HL-60 (cell line): ENCODE measurements at regions not wholly inside any gene's neighbourhood (a gene's known extent, or its start where the extent isn't known, plus 50 kb on each side); places are given as distances from the start of the nearest gene placed in this dataset.

Experiments used
- DNase-seq, 2 experiments: peaks; one replicate each; pipeline ENCODE4 v3.0.0-alpha.2; 2010 to 2020; ENCODE audit warnings: low read depth in 1 of 2, low spot score in 1 of 2
- H3K27ac ChIP-seq: fragments of 250-450 bp; sonication (Bioruptor Pico); replicated peaks from 2 replicates; pipeline ENCODE4 v1.5.1; 2020; ENCODE audit warnings: mild to moderate bottlenecking, moderate library complexity
- H3K27me3 ChIP-seq: fragments of 250-450 bp; sonication (Bioruptor Pico); 2 replicates; pipeline ENCODE4 v1.5.1; 2021; ENCODE audit warnings: mild to moderate bottlenecking, moderate library complexity; ENCODE audit not compliant: insufficient read depth, poor library complexity, severe bottlenecking
- H3K4me3 ChIP-seq: replicated peaks from 2 replicates; pipeline ENCODE4 v1.5.1; 2011; ENCODE audit warnings: mild to moderate bottlenecking, control low read depth, low read length; ENCODE audit not compliant: insufficient read depth
- GABPA ChIP-seq: IDR thresholded peaks from 2 replicates; pipeline ENCODE4 v1.6.1; 2012; ENCODE audit warnings: low read depth
- POLR2AphosphoS5 ChIP-seq: IDR thresholded peaks from 2 replicates; pipeline ENCODE4 v1.6.1; 2012; ENCODE audit warnings: low read depth
- REST ChIP-seq: IDR thresholded peaks from 2 replicates; pipeline ENCODE4 v1.6.1; 2012; ENCODE audit warnings: low read depth; ENCODE audit not compliant: insufficient replicate concordance
- SPI1 ChIP-seq: IDR thresholded peaks from 2 replicates; pipeline ENCODE4 v1.6.1; 2012; ENCODE audit warnings: low read depth, mild to moderate bottlenecking, borderline replicate concordance
- TF ChIP-seq, protein P1 (sequence below): IDR thresholded peaks from one replicate; pipeline ENCODE4 v1.5.1; 2011; ENCODE audit warnings: low read length, control low read depth, inconsistent platforms; ENCODE audit not compliant: insufficient read depth

DNA sequence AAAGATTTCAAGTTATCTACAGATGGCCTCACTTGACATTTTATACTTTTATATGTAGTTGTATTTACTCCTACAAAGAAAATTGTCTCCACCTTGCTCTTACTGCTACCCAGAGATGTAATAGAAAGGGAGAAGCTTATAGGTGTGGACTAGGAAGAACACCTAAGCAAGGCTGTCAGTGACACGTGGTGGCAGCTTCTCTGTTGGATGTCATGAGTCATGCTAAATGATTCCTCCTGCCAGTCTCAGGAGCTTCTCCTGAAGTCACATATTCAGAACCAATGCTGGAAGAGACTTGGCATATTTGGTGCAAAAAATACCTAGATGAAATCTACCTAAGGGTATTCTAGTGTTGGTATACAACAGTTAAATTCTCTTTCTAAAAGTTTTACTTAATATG lies 184.7 kb downstream of the LRRC3B start:
- Histone ChIP-seq H3K27ac (no peak overlapping the region), H3K4me3 (no peak overlapping the region), H3K27me3 (no peaks in the 10 kb centered on the region)
- DNase-seq = no peak
- no peak for TF ChIP-seq GABPA
- TF ChIP-seq REST = no peak
- TF ChIP-seq, protein P1, sequence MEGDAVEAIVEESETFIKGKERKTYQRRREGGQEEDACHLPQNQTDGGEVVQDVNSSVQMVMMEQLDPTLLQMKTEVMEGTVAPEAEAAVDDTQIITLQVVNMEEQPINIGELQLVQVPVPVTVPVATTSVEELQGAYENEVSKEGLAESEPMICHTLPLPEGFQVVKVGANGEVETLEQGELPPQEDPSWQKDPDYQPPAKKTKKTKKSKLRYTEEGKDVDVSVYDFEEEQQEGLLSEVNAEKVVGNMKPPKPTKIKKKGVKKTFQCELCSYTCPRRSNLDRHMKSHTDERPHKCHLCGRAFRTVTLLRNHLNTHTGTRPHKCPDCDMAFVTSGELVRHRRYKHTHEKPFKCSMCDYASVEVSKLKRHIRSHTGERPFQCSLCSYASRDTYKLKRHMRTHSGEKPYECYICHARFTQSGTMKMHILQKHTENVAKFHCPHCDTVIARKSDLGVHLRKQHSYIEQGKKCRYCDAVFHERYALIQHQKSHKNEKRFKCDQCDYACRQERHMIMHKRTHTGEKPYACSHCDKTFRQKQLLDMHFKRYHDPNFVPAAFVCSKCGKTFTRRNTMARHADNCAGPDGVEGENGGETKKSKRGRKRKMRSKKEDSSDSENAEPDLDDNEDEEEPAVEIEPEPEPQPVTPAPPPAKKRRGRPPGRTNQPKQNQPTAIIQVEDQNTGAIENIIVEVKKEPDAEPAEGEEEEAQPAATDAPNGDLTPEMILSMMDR = no peak
- TF ChIP-seq SPI1 = no peak
- TF ChIP-seq POLR2AphosphoS5 = no peak

DNA sequence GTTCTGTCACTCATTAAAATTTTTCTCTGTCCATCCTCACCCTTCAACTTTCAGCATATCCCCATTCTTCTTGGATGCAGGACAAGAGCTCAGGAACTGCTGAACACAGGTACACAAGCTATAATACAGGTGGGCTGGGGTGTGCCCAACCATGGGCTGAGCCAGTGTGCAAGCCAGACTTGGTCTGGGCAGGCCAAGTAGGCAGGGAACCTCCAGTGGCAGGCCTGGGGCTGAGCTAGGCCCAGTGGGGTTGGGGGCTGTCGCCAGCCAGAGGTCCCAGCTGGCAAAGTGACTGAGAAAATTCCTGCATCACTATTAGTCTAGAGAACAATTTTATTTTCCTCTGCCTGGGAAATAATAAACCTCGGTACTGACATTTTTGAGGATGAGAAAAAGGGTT lies 202.9 kb downstream of the LRRC3B start:
- no peak for DNase-seq
- TF ChIP-seq GABPA (no peak), POLR2AphosphoS5 (no peak), REST (no peak), SPI1 (no peak)
- TF ChIP-seq, protein P1 = no peak
- no peak overlapping the region for H3K27ac ChIP-seq

GRCh38 chr3:26827169-26827568 lies 204.6 kb downstream of the LRRC3B start:
- TF ChIP-seq GABPA (no peak), POLR2AphosphoS5 (no peak), REST (no peak), SPI1 (no peak)
- TF ChIP-seq, protein P1 = no peak
- Histone ChIP-seq H3K27ac (no peak overlapping the region), H3K27me3 (peaks cover 1% of the 10 kb centered on the region), H3K4me3 (no peak overlapping the region)
- no peak for DNase-seq

More for the DNA sequence above, 202.9 kb downstream of the LRRC3B start:
- Histone ChIP-seq H3K4me3 (no peak overlapping the region), H3K27me3 (peaks cover 2% of the 10 kb centered on the region)
